Thyroid gland (tissue), 4 donors: ENCODE measurements at regions not wholly inside any gene's neighbourhood (a gene's known extent, or its start where the extent isn't known, plus 50 kb on each side); places are given as distances from the start of the nearest gene placed in this dataset.

Experiments used
- DNase-seq, 2 donors: peaks; one replicate each; pipeline ENCODE4 v3.0.0-alpha.2; 2019
- H3K27ac ChIP-seq, 3 donors: fragments of 200-600 bp; sonication (generic); 1 replicate in 2 of 3; 2 replicates in 1 of 3; pipeline ENCODE4 v1.5.1; 2016 to 2019; ENCODE audit warnings: mild to moderate bottlenecking in 1 of 3, moderate library complexity in 1 of 3
- H3K27me3 ChIP-seq: fragments of 200-600 bp; sonication (generic); one replicate; pipeline ENCODE4 v1.5.1; 2019
- H3K36me3 ChIP-seq, 2 donors: fragments of 200-600 bp; sonication (generic); one replicate each; pipeline ENCODE4 v1.5.1; 2016 to 2019
- H3K4me1 ChIP-seq, 2 donors: fragments of 200-600 bp; sonication (generic); one replicate each; pipeline ENCODE4 v1.5.1; 2017 to 2019
- H3K4me3 ChIP-seq, 3 donors: fragments of 200-600 bp; sonication (generic); replicated peaks in 1 of 3; 1 replicate in 2 of 3; 2 replicates in 1 of 3; pipeline ENCODE4 v1.5.1; 2016; ENCODE audit warnings: mild to moderate bottlenecking in 1 of 3
- H3K9me3 ChIP-seq: fragments of 200-600 bp; sonication (generic); one replicate; pipeline ENCODE4 v1.5.1; 2017
- CTCF ChIP-seq, 6 experiments: fragments of 200-600 bp in 3 of 6; fragments of 450-650 bp in 3 of 6; sonication (generic) in 3 of 6; IDR thresholded peaks; one replicate each; pipeline ENCODE4 v1.5.1; 2016 to 2019; ENCODE audit warnings: antibody characterized with exemption in 6 of 6, mild to moderate bottlenecking in 2 of 6, inconsistent platforms in 1 of 6, moderate library complexity in 1 of 6
- POLR2A ChIP-seq, 2 donors: fragments of 450-650 bp; IDR thresholded peaks; one replicate each; pipeline ENCODE4 v1.6.1; 2017; ENCODE audit warnings: antibody characterized with exemption in 2 of 2, mild to moderate bottlenecking in 2 of 2, moderate library complexity in 1 of 2
- WGBS, 2 donors: methylation state at CpG; one replicate each; pipeline ENCODE4 v1.1.5; 2017; 5-methylcytosine and 5-hydroxymethylcytosine counted together
- intact Hi-C: fragments of 100-400 bp; cut with DNase I; formaldehyde crosslinking; loops from one replicate; pipeline ENCODE4 v1.15.1; 2023

GRCh38 chr3:29140666-29141065, 140.2 kb upstream of the RBMS3 start:
- DNase-seq: no peak
- Histone ChIP-seq H3K4me3 (no peak overlapping the region), H3K27me3 (no peaks in the 10 kb centered on the region), H3K36me3 (no peaks in the 10 kb centered on the region), H3K27ac (peak overlapping the region in 1 of 3 donors; percentile 15), H3K4me1 (no peaks in the 10 kb centered on the region), H3K9me3 (no peaks in the 10 kb centered on the region)
- intact Hi-C loops: no loop called here
- WGBS, 2 donors: 59 to 63% methylated on average over 1 of the region's 1 CpG
- TF ChIP-seq CTCF (IDR thresholded peaks at IDR 0.05): no peak
- no peak for TF ChIP-seq POLR2A (IDR thresholded peaks at IDR 0.05)

- H3K9me3 ChIP-seq: no peaks in the 10 kb centered on the region
- 60 to 70% methylated on average over 4 of the region's 4 CpGs for WGBS, 2 donors
- TF ChIP-seq POLR2A (IDR thresholded peaks at IDR 0.05): no peak
- TF ChIP-seq CTCF (IDR thresholded peaks at IDR 0.05): no peak
- no peak overlapping the region for H3K4me3 ChIP-seq
- no peaks in the 10 kb centered on the region for H3K36me3 ChIP-seq
- H3K4me1 ChIP-seq: no peaks in the 10 kb centered on the region
- intact Hi-C loops: no loop called here
- no peaks in the 10 kb centered on the region for H3K27me3 ChIP-seq
- peak overlapping the region in 2 of 3 donors; percentile 8 to 15 for H3K27ac ChIP-seq
- DNase-seq: no peak
Observed at GRCh38 chr3:29141197-29141917, 139.5 kb upstream of the RBMS3 start.

- H3K36me3 ChIP-seq: no peaks in the 10 kb centered on the region
- WGBS, 2 donors: 72 to 81% methylated on average over 2 of the region's 2 CpGs
- peak overlapping the region in 1 of 3 donors; percentile 8 for H3K27ac ChIP-seq
- no peaks in the 10 kb centered on the region for H3K9me3 ChIP-seq
- H3K27me3 ChIP-seq: no peaks in the 10 kb centered on the region
- intact Hi-C loops: no loop called here
- no peak for DNase-seq
- no peak overlapping the region for H3K4me3 ChIP-seq
- no peak for TF ChIP-seq POLR2A (IDR thresholded peaks at IDR 0.05)
- TF ChIP-seq CTCF (IDR thresholded peaks at IDR 0.05): no peak
- H3K4me1 ChIP-seq: no peaks in the 10 kb centered on the region
Observed at GRCh38 chr3:29141918-29142275, 139.0 kb upstream of the RBMS3 start.

- Histone ChIP-seq H3K9me3 (no peaks in the 10 kb centered on the region), H3K27ac (no peak overlapping the region), H3K36me3 (no peaks in the 10 kb centered on the region), H3K4me1 (no peaks in the 10 kb centered on the region), H3K27me3 (no peaks in the 10 kb centered on the region), H3K4me3 (no peak overlapping the region)
- DNase-seq: no peak
- intact Hi-C loops: no loop called here
- TF ChIP-seq POLR2A (IDR thresholded peaks at IDR 0.05): no peak
- 85 to 87% methylated on average over 3 of the region's 3 CpGs for whole genome bisulfite sequencing, 2 donors
Observed at GRCh38 chr3:29143151-29143550, 137.7 kb upstream of the RBMS3 start.

- H3K9me3 ChIP-seq: no peaks in the 10 kb centered on the region
- 50 to 51% methylated on average over 3 of the region's 3 CpGs for WGBS, 2 donors
- intact Hi-C loops: no loop called here
- no peak overlapping the region for H3K4me3 ChIP-seq
- TF ChIP-seq POLR2A (IDR thresholded peaks at IDR 0.05) (no peak), CTCF (IDR thresholded peaks at IDR 0.05) (no peak)
- H3K4me1 ChIP-seq: no peaks in the 10 kb centered on the region
- no peak for DNase-seq
- no peaks in the 10 kb centered on the region for H3K27me3 ChIP-seq
- no peaks in the 10 kb centered on the region for H3K36me3 ChIP-seq
- H3K27ac ChIP-seq: no peak overlapping the region
Observed at GRCh38 chr3:29144361-29144760, 136.5 kb upstream of the RBMS3 start.
